Gastroesophageal sphincter (tissue), 4 donors: ENCODE measurements at regions not wholly inside any gene's neighbourhood (a gene's known extent, or its start where the extent isn't known, plus 50 kb on each side); places are given as distances from the start of the nearest gene placed in this dataset.

Source experiments
- ATAC-seq: fragments of 150-250 bp; one replicate; pipeline ENCODE4 v1.9.1; 2016; ENCODE audit warnings: mild to moderate bottlenecking, moderate library complexity
- H3K27ac ChIP-seq, 4 donors: fragments of 200-600 bp; sonication (generic) in 3 of 4; 1 replicate in 3 of 4; 2 replicates in 1 of 4; pipeline ENCODE4 v1.5.1; 2016 to 2019
- H3K27me3 ChIP-seq: fragments of 200-600 bp; sonication (generic); one replicate; pipeline ENCODE4 v1.5.1; 2019
- H3K36me3 ChIP-seq, 2 donors: fragments of 200-600 bp; sonication (generic); one replicate each; pipeline ENCODE4 v1.5.1; 2019; ENCODE audit warnings: control low read depth in 1 of 2
- H3K4me1 ChIP-seq, 3 donors: fragments of 200-600 bp; sonication (generic); 1 replicate in 2 of 3; 2 replicates in 1 of 3; pipeline ENCODE4 v1.5.1; 2016 to 2019; ENCODE audit warnings: control low read depth in 2 of 3
- H3K4me3 ChIP-seq, 2 donors: fragments of 200-600 bp; sonication (generic); one replicate each; pipeline ENCODE4 v1.5.1; 2019; ENCODE audit warnings: mild to moderate bottlenecking in 1 of 2, moderate library complexity in 1 of 2
- H3K9me3 ChIP-seq, 3 donors: fragments of 200-600 bp; sonication (generic); one replicate each; pipeline ENCODE4 v1.5.1; 2017 to 2019; ENCODE audit warnings: control low read depth in 2 of 3
- CTCF ChIP-seq, 4 experiments: fragments of 200-600 bp in 2 of 4; fragments of 450-650 bp in 2 of 4; sonication (generic) in 1 of 4; IDR thresholded peaks; one replicate each; pipeline ENCODE4 v1.5.1; 2017 to 2019; ENCODE audit warnings: antibody characterized with exemption in 4 of 4, mild to moderate bottlenecking in 2 of 4, moderate library complexity in 2 of 4
- EP300 ChIP-seq: sonication (generic); formaldehyde crosslinking; IDR thresholded peaks from one replicate; pipeline ENCODE4 v1.6.1; 2017; ENCODE audit warnings: antibody characterized with exemption, mild to moderate bottlenecking
- POLR2A ChIP-seq, 2 donors: fragments of 450-650 bp; IDR thresholded peaks; one replicate each; pipeline ENCODE4 v1.6.1; 2017; ENCODE audit warnings: antibody characterized with exemption in 2 of 2, mild to moderate bottlenecking in 2 of 2, moderate library complexity in 1 of 2
- POLR2AphosphoS5 ChIP-seq: sonication (generic); formaldehyde crosslinking; IDR thresholded peaks from one replicate; pipeline ENCODE4 v1.6.1; 2017; ENCODE audit warnings: antibody characterized with exemption
- WGBS, 2 donors: methylation state at CpG; one replicate each; pipeline ENCODE4 v1.1.5; 2018; ENCODE audit warnings: low coverage in 1 of 2; 5-methylcytosine and 5-hydroxymethylcytosine counted together

- no peak overlapping the region for H3K4me3 ChIP-seq
- ATAC-seq: no peak
- 96 to 100% methylated on average over 2 to 3 of the region's 7 CpGs for WGBS, 2 donors
- no peak overlapping the region for H3K27ac ChIP-seq
- H3K27me3 ChIP-seq: no peaks in the 10 kb centered on the region
- H3K4me1 ChIP-seq: peaks cover 0 to 5% (median 0%) of the 10 kb centered on the region in 3 donors
- TF ChIP-seq EP300 (no peak), POLR2A (IDR thresholded peaks at IDR 0.05) (no peak), CTCF (IDR thresholded peaks at IDR 0.05) (no peak), POLR2AphosphoS5 (no peak)
- H3K36me3 ChIP-seq: peaks cover 0 to 49% of the 10 kb centered on the region in 2 donors
- no peaks in the 10 kb centered on the region for H3K9me3 ChIP-seq
Observed at GRCh38 chr21:36237441-36237840, 80.8 kb downstream of the DOP1B start.

GRCh38 chr21:36239585-36239984 is 80.4 kb upstream of the MORC3 start:
- TF ChIP-seq POLR2A (IDR thresholded peaks at IDR 0.05): no peak
- TF ChIP-seq EP300: no peak
- no peak for TF ChIP-seq CTCF (IDR thresholded peaks at IDR 0.05)
- no peak for TF ChIP-seq POLR2AphosphoS5
- WGBS, 2 donors: 58% methylated on average over 2 of the region's 20 CpGs; no CpG with 5 or more reads in 1 of the 2 donors
- Histone ChIP-seq H3K4me3 (no peak overlapping the region), H3K9me3 (no peaks in the 10 kb centered on the region), H3K36me3 (peaks cover 0 to 51% of the 10 kb centered on the region in 2 donors), H3K4me1 (no peaks in the 10 kb centered on the region), H3K27ac (no peak overlapping the region), H3K27me3 (no peaks in the 10 kb centered on the region)
- ATAC-seq: no peak

GRCh38 chr21:36241717-36242116 is 78.3 kb upstream of the MORC3 start:
- 100% methylated on average over 1 of the region's 3 CpGs; no CpG with 5 or more reads in 1 of the 2 donors for WGBS, 2 donors

GRCh38 chr21:36245115-36245514 is 74.9 kb upstream of the MORC3 start:
- Histone ChIP-seq H3K36me3 (peaks cover 0 to 72% of the 10 kb centered on the region in 2 donors), H3K27ac (no peak overlapping the region), H3K9me3 (no peaks in the 10 kb centered on the region), H3K4me3 (no peak overlapping the region), H3K4me1 (no peaks in the 10 kb centered on the region), H3K27me3 (no peaks in the 10 kb centered on the region)
- TF ChIP-seq CTCF (IDR thresholded peaks at IDR 0.05) (no peak), POLR2AphosphoS5 (no peak), POLR2A (IDR thresholded peaks at IDR 0.05) (no peak), EP300 (no peak)
- ATAC-seq: no peak
- 96 to 98% methylated on average over 14 to 15 of the region's 24 CpGs for WGBS, 2 donors

More at GRCh38 chr21:36241717-36242116, 78.3 kb upstream of the MORC3 start:
- H3K9me3 ChIP-seq: no peaks in the 10 kb centered on the region
- TF ChIP-seq POLR2AphosphoS5 (no peak), CTCF (IDR thresholded peaks at IDR 0.05) (no peak), POLR2A (IDR thresholded peaks at IDR 0.05) (no peak), EP300 (no peak)
- H3K4me3 ChIP-seq: no peak overlapping the region
- H3K4me1 ChIP-seq: no peaks in the 10 kb centered on the region
- H3K36me3 ChIP-seq: peaks cover 0 to 72% of the 10 kb centered on the region in 2 donors
- no peak overlapping the region for H3K27ac ChIP-seq
- H3K27me3 ChIP-seq: no peaks in the 10 kb centered on the region
- ATAC-seq: no peak

- H3K36me3 ChIP-seq: peaks cover 0 to 76% of the 10 kb centered on the region in 2 donors
- no peak overlapping the region for H3K4me3 ChIP-seq
- ATAC-seq: no peak
- H3K4me1 ChIP-seq: no peaks in the 10 kb centered on the region
- H3K27ac ChIP-seq: no peak overlapping the region
- H3K27me3 ChIP-seq: no peaks in the 10 kb centered on the region
- no peaks in the 10 kb centered on the region for H3K9me3 ChIP-seq
- WGBS, 2 donors: 91% methylated on average over 7 of the region's 18 CpGs; no CpG with 5 or more reads in 1 of the 2 donors
- TF ChIP-seq CTCF (IDR thresholded peaks at IDR 0.05) (no peak), POLR2AphosphoS5 (no peak), EP300 (no peak), POLR2A (IDR thresholded peaks at IDR 0.05) (no peak)
Observed at GRCh38 chr21:36245649-36246048, 74.3 kb upstream of the MORC3 start.
